ENCODE measurements at regions not wholly inside any gene's neighbourhood (a gene's known extent, or its start where the extent isn't known, plus 50 kb on each side); places are given as distances from the start of the nearest gene placed in this dataset.

DNA sequence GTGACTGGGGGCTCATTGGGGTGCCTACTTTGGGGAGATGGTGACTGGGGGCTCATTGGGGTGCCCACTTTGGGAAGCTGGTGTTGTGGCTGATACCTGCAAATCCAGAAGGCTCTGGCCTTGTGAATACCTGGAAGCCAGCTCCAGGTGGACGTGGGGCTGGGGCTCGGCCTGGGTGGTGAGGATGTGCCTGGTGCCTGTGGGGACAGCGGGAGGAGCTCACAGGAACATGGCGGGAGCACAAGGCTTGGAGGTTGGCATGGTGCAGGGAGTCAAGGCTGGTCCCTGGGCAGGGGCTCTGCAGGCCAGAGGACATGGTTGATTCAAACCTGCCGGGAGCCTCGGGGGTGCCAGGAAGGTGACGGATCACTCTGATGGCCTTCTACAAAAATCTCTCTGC is 1165.7 kb downstream of the BRD1 start:
- TF ChIP-seq SRF (IDR thresholded peaks at IDR 0.05; ENCODE audit: low read depth) (no peak), REST (IDR thresholded peaks at IDR 0.05; ENCODE audit: low read depth) (no peak), EZH2 (IDR thresholded peaks at IDR 0.05) (no peak), EGR1 (IDR thresholded peaks at IDR 0.05; ENCODE audit: low read depth) (no peak), POLR2A (IDR thresholded peaks at IDR 0.05; ENCODE audit: borderline replicate concordance, extremely low read depth, insufficient read depth, insufficient read length) (no peak), CEBPB (IDR thresholded peaks at IDR 0.05; ENCODE audit: low read depth) (no peak)
- TF ChIP-seq, protein P1, sequence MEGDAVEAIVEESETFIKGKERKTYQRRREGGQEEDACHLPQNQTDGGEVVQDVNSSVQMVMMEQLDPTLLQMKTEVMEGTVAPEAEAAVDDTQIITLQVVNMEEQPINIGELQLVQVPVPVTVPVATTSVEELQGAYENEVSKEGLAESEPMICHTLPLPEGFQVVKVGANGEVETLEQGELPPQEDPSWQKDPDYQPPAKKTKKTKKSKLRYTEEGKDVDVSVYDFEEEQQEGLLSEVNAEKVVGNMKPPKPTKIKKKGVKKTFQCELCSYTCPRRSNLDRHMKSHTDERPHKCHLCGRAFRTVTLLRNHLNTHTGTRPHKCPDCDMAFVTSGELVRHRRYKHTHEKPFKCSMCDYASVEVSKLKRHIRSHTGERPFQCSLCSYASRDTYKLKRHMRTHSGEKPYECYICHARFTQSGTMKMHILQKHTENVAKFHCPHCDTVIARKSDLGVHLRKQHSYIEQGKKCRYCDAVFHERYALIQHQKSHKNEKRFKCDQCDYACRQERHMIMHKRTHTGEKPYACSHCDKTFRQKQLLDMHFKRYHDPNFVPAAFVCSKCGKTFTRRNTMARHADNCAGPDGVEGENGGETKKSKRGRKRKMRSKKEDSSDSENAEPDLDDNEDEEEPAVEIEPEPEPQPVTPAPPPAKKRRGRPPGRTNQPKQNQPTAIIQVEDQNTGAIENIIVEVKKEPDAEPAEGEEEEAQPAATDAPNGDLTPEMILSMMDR (IDR thresholded peaks at IDR 0.05 in 2 of 3, conservative IDR thresholded peaks at IDR 0.05 in 1 of 3; ENCODE audit: borderline replicate concordance in 1 of 3, insufficient read depth in 1 of 3, low read depth in 2 of 3, low read length in 2 of 3): no peak
- TF ChIP-seq, protein P2, sequence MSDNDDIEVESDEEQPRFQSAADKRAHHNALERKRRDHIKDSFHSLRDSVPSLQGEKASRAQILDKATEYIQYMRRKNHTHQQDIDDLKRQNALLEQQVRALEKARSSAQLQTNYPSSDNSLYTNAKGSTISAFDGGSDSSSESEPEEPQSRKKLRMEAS (IDR thresholded peaks at IDR 0.05): no peak
